HFFc6 (cell line): ENCODE measurements at regions not wholly inside any gene's neighbourhood (a gene's known extent, or its start where the extent isn't known, plus 50 kb on each side); places are given as distances from the start of the nearest gene placed in this dataset.

Experiments
- DNase-seq: peaks from one replicate; pipeline ENCODE4 v3.0.0-alpha.2; 2018
- H3K27ac Mint-ChIP-seq: 2 replicates; pipeline ENCODE4 v1.8.0; 2020; ENCODE audit warnings: mild to moderate bottlenecking, mixed read lengths
- H3K27me3 Mint-ChIP-seq: 2 replicates; pipeline ENCODE4 v1.8.0; 2021; ENCODE audit warnings: mild to moderate bottlenecking, moderate library complexity, mixed read lengths; ENCODE audit not compliant: insufficient read depth
- H3K36me3 Mint-ChIP-seq: 2 replicates; pipeline ENCODE4 v1.8.0; 2021; ENCODE audit warnings: low read depth, mixed read lengths
- H3K4me1 Mint-ChIP-seq: 2 replicates; pipeline ENCODE4 v1.8.0; 2020; ENCODE audit warnings: low read depth, mixed read lengths
- H3K4me3 Mint-ChIP-seq: 2 replicates; pipeline ENCODE4 v1.8.0; 2020; ENCODE audit warnings: mild to moderate bottlenecking, moderate library complexity, mixed read lengths
- H3K9me3 Mint-ChIP-seq: 2 replicates; pipeline ENCODE4 v1.8.0; 2020; ENCODE audit warnings: mild to moderate bottlenecking, mixed read lengths
- CTCF ChIP-seq: fragments of 200-600 bp; sonication (generic); IDR thresholded peaks from 2 replicates; pipeline ENCODE4 v1.5.0; 2021; ENCODE audit warnings: antibody characterized with exemption, mild to moderate bottlenecking

- H3K9me3 Mint-ChIP-seq: no peaks in the 10 kb centered on the region
- no peak for DNase-seq
- H3K36me3 Mint-ChIP-seq: no peaks in the 10 kb centered on the region
- TF ChIP-seq CTCF: peak; percentile 13; the same call in 1 of the 2 replicates
- H3K4me1 Mint-ChIP-seq: no peaks in the 10 kb centered on the region
- H3K4me3 Mint-ChIP-seq: no peak overlapping the region
- no peak overlapping the region for H3K27ac Mint-ChIP-seq
- no peaks in the 10 kb centered on the region for H3K27me3 Mint-ChIP-seq
These were observed 515.3 kb downstream of the TLE1 start for GRCh38 chr9:81174023-81174422.

DNA sequence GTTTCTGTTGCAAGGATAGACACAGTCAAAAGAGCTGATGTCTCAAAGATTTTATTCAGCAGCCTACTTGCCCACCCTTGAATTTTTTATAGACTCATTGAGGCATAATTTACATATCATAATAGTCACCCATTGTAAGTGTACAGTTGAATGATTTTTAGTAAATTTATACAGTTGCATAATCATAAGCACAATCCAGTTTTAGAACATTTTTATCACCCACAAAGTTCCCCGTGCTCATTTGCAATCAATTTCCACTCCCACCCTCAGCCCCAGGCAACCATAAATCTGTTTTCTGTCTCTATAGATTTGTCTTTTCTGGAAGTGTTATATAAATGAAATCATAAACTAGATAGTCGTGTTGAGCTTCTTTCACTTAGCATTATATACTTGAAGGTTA, 517.7 kb downstream of the TLE1 start:
- no peak overlapping the region for H3K4me3 Mint-ChIP-seq
- H3K9me3 Mint-ChIP-seq: no peaks in the 10 kb centered on the region
- no peaks in the 10 kb centered on the region for H3K36me3 Mint-ChIP-seq
- no peak for TF ChIP-seq CTCF
- no peaks in the 10 kb centered on the region for H3K4me1 Mint-ChIP-seq
- H3K27me3 Mint-ChIP-seq: no peaks in the 10 kb centered on the region
- no peak overlapping the region for H3K27ac Mint-ChIP-seq
- no peak for DNase-seq

DNA sequence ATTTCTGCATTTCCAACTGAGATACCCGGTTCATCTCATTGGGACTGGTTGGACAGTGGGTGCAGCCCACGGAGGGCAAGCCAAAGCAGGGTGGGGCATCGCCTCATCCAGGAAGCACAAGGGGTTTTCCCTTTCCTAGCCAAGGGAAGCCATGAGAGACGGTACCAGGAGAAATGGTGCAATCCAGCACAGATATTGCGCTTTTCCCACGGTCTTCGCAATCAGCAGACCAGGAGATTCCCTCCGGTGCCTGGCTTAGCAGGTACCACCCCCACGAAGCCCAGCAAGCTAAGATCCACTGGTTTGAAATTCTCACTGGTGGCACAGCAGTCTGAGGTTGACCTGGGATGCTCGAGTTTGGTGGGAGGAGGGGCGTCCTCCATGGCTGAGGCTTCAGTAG, 527.0 kb downstream of the TLE1 start:
- TF ChIP-seq CTCF: no peak
- Mint-ChIP-seq H3K27ac (no peak overlapping the region), H3K36me3 (no peaks in the 10 kb centered on the region), H3K4me3 (no peak overlapping the region), H3K9me3 (peaks cover under 1% of the 10 kb centered on the region; the same call in 1 of the 2 replicates), H3K4me1 (no peaks in the 10 kb centered on the region), H3K27me3 (no peaks in the 10 kb centered on the region; the same call in none of the 2 replicates)
- no peak for DNase-seq

GRCh38 chr9:81156381-81156780, 533.0 kb downstream of the TLE1 start:
- no peak overlapping the region for H3K4me3 Mint-ChIP-seq
- H3K9me3 Mint-ChIP-seq: peaks cover 4% of the 10 kb centered on the region; the same call in 1 of the 2 replicates

GRCh38 chr9:81150016-81150625, 539.2 kb downstream of the TLE1 start:
- no peak for DNase-seq
- Mint-ChIP-seq H3K9me3 (peaks cover 4% of the 10 kb centered on the region), H3K4me1 (no peaks in the 10 kb centered on the region), H3K36me3 (no peaks in the 10 kb centered on the region), H3K27ac (no peak overlapping the region), H3K27me3 (no peaks in the 10 kb centered on the region), H3K4me3 (no peak overlapping the region)
- no peak for TF ChIP-seq CTCF

More at GRCh38 chr9:81156381-81156780, 533.0 kb downstream of the TLE1 start:
- TF ChIP-seq CTCF: no peak
- H3K27ac Mint-ChIP-seq: no peak overlapping the region
- no peaks in the 10 kb centered on the region; the same call in 1 of the 2 replicates for H3K27me3 Mint-ChIP-seq
- H3K4me1 Mint-ChIP-seq: no peaks in the 10 kb centered on the region
- no peaks in the 10 kb centered on the region for H3K36me3 Mint-ChIP-seq
- DNase-seq: no peak
